Right atrium auricular region (tissue), 2 donors: ENCODE measurements at regions not wholly inside any gene's neighbourhood (a gene's known extent, or its start where the extent isn't known, plus 50 kb on each side); places are given as distances from the start of the nearest gene placed in this dataset.
A peak's percentile ranks its signal among the peaks of the same experiment; 100 is the strongest.
"Not testable (repeated sequence)": the region's sequence is repeated elsewhere in the genome, so short reads cannot be mapped to it uniquely, and the experiment has no call there.

Experiments
- DNase-seq: peaks from one replicate; pipeline ENCODE4 v3.0.0-alpha.2; 2019; ENCODE audit warnings: low spot score
- H3K27ac ChIP-seq, 2 donors: fragments of 200-600 bp; sonication (generic); 1 replicate in 1 of 2; 2 replicates in 1 of 2; pipeline ENCODE4 v1.5.1; 2016 to 2019
- H3K27me3 ChIP-seq, 2 donors: fragments of 200-600 bp; sonication (generic); one replicate each; pipeline versions ENCODE4 v1.5.1 to v1.6.0; 2017 to 2019
- H3K36me3 ChIP-seq: fragments of 200-600 bp; sonication (generic); one replicate; pipeline ENCODE4 v1.5.1; 2016
- H3K4me1 ChIP-seq, 2 donors: fragments of 200-600 bp; sonication (generic); one replicate each; pipeline versions ENCODE4 v1.5.1 to v1.6.0; 2017 to 2019
- H3K4me3 ChIP-seq, 2 donors: fragments of 200-600 bp; sonication (generic); 1 replicate in 1 of 2; 2 replicates in 1 of 2; pipeline ENCODE4 v1.5.1; 2017 to 2019; ENCODE audit warnings: mild to moderate bottlenecking in 1 of 2, moderate library complexity in 1 of 2
- H3K9me3 ChIP-seq, 2 donors: fragments of 200-600 bp; sonication (generic); one replicate each; pipeline ENCODE4 v1.5.1; 2019
- TF ChIP-seq, protein P1 (sequence below), 2 donors: fragments of 200-600 bp; sonication (generic); IDR thresholded peaks; one replicate each; pipeline ENCODE4 v1.5.1; 2019; ENCODE audit warnings: antibody characterized with exemption in 2 of 2

DNA sequence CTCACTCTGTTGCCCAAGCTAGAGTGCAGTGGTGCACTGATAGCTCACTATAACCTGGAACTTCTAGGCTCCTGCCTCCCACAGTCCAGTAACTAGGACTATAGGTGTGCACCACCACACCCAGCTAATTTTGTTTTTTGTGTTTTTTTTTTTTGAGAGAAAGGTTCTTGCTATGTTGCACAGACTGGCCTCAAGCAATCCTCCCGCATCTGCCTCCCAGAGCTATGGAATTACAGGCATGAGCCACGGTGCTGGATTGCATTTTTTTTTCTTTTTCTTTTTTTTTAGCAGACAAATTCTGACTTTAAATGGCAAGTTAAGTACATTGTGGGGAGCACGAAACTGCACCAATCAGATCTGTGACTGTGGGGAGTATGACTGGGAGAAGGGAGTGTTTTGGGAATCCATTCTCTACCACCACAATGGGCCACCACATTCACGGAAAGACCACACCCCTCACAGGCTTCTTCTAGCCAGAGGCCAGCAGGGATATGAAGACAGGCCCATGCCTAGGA lies 58.1 kb upstream of the MSMB start:
- Histone ChIP-seq H3K36me3 (no peaks in the 10 kb centered on the region), H3K27ac (no peak overlapping the region), H3K4me3 (no peak overlapping the region), H3K9me3 (no peaks in the 10 kb centered on the region), H3K27me3 (no peaks in the 10 kb centered on the region), H3K4me1 (no peaks in the 10 kb centered on the region)
- TF ChIP-seq, protein P1, sequence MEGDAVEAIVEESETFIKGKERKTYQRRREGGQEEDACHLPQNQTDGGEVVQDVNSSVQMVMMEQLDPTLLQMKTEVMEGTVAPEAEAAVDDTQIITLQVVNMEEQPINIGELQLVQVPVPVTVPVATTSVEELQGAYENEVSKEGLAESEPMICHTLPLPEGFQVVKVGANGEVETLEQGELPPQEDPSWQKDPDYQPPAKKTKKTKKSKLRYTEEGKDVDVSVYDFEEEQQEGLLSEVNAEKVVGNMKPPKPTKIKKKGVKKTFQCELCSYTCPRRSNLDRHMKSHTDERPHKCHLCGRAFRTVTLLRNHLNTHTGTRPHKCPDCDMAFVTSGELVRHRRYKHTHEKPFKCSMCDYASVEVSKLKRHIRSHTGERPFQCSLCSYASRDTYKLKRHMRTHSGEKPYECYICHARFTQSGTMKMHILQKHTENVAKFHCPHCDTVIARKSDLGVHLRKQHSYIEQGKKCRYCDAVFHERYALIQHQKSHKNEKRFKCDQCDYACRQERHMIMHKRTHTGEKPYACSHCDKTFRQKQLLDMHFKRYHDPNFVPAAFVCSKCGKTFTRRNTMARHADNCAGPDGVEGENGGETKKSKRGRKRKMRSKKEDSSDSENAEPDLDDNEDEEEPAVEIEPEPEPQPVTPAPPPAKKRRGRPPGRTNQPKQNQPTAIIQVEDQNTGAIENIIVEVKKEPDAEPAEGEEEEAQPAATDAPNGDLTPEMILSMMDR (IDR thresholded peaks at IDR 0.05), result no peak
- DNase-seq, result no peak

- not testable (repeated sequence) for H3K27me3 ChIP-seq, H3K27ac ChIP-seq, DNase-seq, H3K4me1 ChIP-seq, H3K9me3 ChIP-seq, H3K4me3 ChIP-seq, H3K36me3 ChIP-seq
Measured at GRCh38 chr10:46105416-46105815, 59.3 kb upstream of the MSMB start.

DNA sequence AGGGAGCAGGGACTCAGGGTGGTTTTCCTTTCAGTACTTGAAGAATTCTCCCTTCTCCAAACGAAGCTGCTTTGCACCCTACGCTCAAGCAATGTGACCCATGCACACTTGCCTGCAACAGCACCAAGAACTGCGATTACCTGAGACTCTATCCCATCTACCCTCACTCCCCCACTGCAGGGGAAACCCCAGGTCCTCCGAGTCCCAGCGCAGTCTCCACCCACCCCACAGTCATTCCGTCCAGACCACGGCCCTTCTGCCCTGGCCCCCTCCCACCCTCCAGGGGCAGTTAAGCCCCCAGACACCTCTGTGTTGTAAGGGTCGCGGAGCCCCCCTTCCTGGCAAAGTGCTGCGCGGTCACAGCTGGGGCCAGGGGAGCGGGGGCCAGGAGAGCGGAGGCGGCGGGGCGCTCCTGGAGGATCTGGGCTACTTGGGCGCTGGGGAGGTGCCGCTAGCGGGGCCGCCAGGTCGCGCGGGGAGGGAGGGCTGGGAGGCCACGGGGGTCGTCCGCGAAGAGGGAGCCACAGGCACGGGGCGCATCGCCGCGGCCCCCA lies 59.9 kb upstream of the MSMB start:
- not testable (repeated sequence) for H3K27me3 ChIP-seq, H3K27ac ChIP-seq, H3K36me3 ChIP-seq, DNase-seq, H3K9me3 ChIP-seq, H3K4me1 ChIP-seq
- peak overlapping the region; percentile 54 for H3K4me3 ChIP-seq

GRCh38 chr10:46106410-46107255 lies 60.6 kb upstream of the MSMB start:
- H3K4me3 ChIP-seq, result peak overlapping the region; percentile 54
- H3K27ac ChIP-seq, result no peak overlapping the region
- no peaks in the 10 kb centered on the region for H3K27me3 ChIP-seq
- H3K4me1 ChIP-seq, result no peaks in the 10 kb centered on the region
- no peaks in the 10 kb centered on the region for H3K36me3 ChIP-seq
- H3K9me3 ChIP-seq, result no peaks in the 10 kb centered on the region
- TF ChIP-seq, protein P1 (IDR thresholded peaks at IDR 0.05), result no peak
- DNase-seq, result no peak

GRCh38 chr10:46108158-46108499 lies 62.1 kb upstream of the MSMB start:
- not testable (repeated sequence) for H3K27me3 ChIP-seq, DNase-seq, H3K36me3 ChIP-seq, H3K4me1 ChIP-seq, H3K9me3 ChIP-seq, H3K27ac ChIP-seq, H3K4me3 ChIP-seq

DNA sequence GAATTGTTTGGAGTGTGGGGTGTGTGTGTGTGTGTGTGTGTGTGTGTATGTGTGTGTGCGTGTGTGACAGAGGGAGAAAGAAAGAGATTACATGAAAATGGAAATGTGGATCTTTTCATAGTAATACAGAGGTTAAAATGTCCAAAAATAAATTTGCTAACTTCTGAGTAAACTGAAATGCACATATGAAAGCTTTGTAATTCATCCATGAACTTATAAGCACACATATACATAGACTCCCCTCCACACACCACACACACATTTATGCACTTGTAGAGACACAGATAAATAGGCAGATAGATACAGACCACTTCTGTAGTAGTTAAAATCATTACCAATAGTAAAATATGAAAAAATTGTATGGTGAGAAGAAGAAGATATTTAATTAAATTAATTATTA lies 108.2 kb upstream of the MSMB start:
- not testable (repeated sequence) for H3K36me3 ChIP-seq, H3K4me3 ChIP-seq, H3K27ac ChIP-seq, H3K27me3 ChIP-seq, H3K9me3 ChIP-seq, DNase-seq, H3K4me1 ChIP-seq

DNA sequence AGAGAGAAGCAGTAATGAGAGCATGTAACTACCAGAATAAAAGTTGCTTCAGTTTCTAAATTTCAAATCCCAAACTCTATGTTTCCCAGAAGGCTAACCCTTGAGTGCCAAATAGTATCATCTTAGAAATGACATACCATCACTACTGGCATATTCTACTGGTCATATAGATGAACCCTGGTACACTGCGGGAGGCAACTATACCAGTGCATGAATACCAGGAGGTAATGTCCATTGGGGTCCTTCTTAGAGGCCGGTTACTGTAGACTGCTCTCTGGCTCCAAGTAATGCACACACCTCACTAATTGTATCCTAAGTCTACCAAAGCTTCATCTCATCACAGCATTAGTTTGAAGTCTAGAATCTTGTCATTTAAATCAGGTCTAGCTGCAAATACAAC lies 108.6 kb upstream of the MSMB start:
- not testable (repeated sequence) for DNase-seq, H3K27ac ChIP-seq

GRCh38 chr10:46156866-46157265 lies 110.8 kb upstream of the MSMB start:
- H3K27ac ChIP-seq, H3K27me3 ChIP-seq, H3K9me3 ChIP-seq, H3K36me3 ChIP-seq, DNase-seq, H3K4me1 ChIP-seq, H3K4me3 ChIP-seq: not testable (repeated sequence)

More for the DNA sequence above, 108.6 kb upstream of the MSMB start:
- not testable (repeated sequence) for H3K4me3 ChIP-seq, H3K27me3 ChIP-seq, H3K9me3 ChIP-seq, H3K36me3 ChIP-seq, H3K4me1 ChIP-seq

DNA sequence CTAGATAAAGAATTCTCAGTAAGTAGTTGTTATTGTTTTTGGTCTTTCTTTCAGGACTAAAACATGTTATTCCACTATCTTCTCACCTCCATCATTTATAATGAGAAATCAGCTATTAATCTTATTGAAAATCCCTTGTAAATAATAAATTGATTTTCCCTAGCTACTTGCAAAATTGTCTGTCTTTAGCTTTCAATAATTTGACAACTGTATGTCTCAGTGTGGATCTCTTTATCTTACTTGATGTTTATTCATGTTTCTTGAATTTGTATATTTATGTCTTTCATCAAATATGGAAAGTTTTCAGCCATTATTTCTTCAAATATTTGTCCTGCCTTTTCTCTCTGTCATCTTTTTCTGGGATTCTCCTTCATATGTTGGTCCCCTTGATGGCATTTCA lies 117.1 kb upstream of the ANTXRL start:
- TF ChIP-seq, protein P1 (IDR thresholded peaks at IDR 0.05), result no peak
- no peaks in the 10 kb centered on the region for H3K27me3 ChIP-seq
- no peak for DNase-seq
- H3K4me3 ChIP-seq, result no peak overlapping the region
- H3K9me3 ChIP-seq, result peaks cover 0 to 21% of the 10 kb centered on the region in 2 donors
- H3K4me1 ChIP-seq, result no peaks in the 10 kb centered on the region
- H3K27ac ChIP-seq, result no peak overlapping the region
- H3K36me3 ChIP-seq, result no peaks in the 10 kb centered on the region
